Neural progenitor cell (in vitro differentiated cells): ENCODE measurements at regions not wholly inside any gene's neighbourhood (a gene's known extent, or its start where the extent isn't known, plus 50 kb on each side); places are given as distances from the start of the nearest gene placed in this dataset.

Source experiments
- EZH2 ChIP-seq: fragments of 200-600 bp; sonication (generic); IDR thresholded peaks from 2 replicates; pipeline ENCODE4 v1.6.1; 2017; ENCODE audit warnings: antibody characterized with exemption, mild to moderate bottlenecking, moderate library complexity
- EZH2phosphoT487 ChIP-seq: fragments of 200-600 bp; sonication (generic); IDR thresholded peaks from 2 replicates; pipeline ENCODE4 v1.6.1; 2017; ENCODE audit warnings: antibody characterized with exemption
- TF ChIP-seq, protein P1 (sequence below): fragments of 200-600 bp; sonication (generic); IDR thresholded peaks from 2 replicates; pipeline ENCODE4 v1.5.1; 2017; ENCODE audit warnings: antibody characterized with exemption, mild to moderate bottlenecking

- TF ChIP-seq, protein P1, sequence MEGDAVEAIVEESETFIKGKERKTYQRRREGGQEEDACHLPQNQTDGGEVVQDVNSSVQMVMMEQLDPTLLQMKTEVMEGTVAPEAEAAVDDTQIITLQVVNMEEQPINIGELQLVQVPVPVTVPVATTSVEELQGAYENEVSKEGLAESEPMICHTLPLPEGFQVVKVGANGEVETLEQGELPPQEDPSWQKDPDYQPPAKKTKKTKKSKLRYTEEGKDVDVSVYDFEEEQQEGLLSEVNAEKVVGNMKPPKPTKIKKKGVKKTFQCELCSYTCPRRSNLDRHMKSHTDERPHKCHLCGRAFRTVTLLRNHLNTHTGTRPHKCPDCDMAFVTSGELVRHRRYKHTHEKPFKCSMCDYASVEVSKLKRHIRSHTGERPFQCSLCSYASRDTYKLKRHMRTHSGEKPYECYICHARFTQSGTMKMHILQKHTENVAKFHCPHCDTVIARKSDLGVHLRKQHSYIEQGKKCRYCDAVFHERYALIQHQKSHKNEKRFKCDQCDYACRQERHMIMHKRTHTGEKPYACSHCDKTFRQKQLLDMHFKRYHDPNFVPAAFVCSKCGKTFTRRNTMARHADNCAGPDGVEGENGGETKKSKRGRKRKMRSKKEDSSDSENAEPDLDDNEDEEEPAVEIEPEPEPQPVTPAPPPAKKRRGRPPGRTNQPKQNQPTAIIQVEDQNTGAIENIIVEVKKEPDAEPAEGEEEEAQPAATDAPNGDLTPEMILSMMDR = no peak
- no peak for TF ChIP-seq EZH2
- no peak for TF ChIP-seq EZH2phosphoT487
Measured at GRCh38 chr5:90169078-90169477, 240.5 kb downstream of the CETN3 start.
